ENCODE measurements at regions not wholly inside any gene's neighbourhood (a gene's known extent, or its start where the extent isn't known, plus 50 kb on each side); places are given as distances from the start of the nearest gene placed in this dataset.

DNA sequence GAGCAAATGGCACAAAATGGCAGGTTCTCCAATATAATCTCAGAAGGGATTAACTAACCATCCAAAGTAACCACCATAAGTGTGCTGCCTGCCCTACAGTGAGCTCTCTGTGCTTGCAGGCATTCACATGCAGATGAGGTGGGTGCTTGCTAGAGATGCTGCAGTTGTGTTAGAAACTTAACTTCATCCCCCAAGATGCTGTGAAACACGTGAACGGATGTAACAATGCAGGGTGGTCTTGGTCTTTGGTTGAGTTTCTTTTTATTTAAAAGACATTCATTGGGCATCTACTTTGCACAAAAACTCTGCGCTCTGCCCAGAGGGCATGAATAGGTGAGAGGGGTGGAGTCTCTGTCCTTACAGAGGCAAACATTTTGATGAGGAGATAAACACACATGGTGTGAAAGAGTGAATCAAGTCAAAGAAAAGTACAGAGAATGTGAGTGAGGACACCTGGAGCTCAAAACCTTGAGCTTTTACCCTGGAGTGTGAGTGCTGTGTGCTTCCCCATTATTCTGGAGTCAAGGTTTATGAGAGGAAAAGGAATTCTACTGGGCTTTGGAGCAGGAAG lies 143.9 kb upstream of the DAP start:
- Mint-ChIP-seq H3K4me1 (peaks cover 37 to 42% of the 10 kb centered on the region in 2 experiments), H3K27ac (peak overlapping the region in 2 of 3 experiments; percentile 29 to 50; a peak in 3 of 7 replicates), H3K9me3 (no peaks in the 10 kb centered on the region), H3K4me3 (peak overlapping the region; percentile 1 to 2; a peak in 3 of 5 replicates), H3K36me3 (ENCODE audit: insufficient read depth in 1 of 3, low read depth in 3 of 3) (no peaks in the 10 kb centered on the region), H3K27me3 (ENCODE audit: low read depth) (peaks cover 9% of the 10 kb centered on the region)
- Histone ChIP-seq H2AFZ (ENCODE audit: low read length) (peak overlapping the region; percentile 75), H2AK5ac (ENCODE audit: insufficient read length, low read length) (no peak overlapping the region), H3K9ac (ENCODE audit: extremely low read depth, insufficient read length, low read length) (no peak overlapping the region), H3K4me2 (ENCODE audit: insufficient read depth, insufficient read length, low read length) (no peak overlapping the region), H2BK15ac (ENCODE audit: low read depth, low read length) (no peak overlapping the region), H3K23ac (ENCODE audit: insufficient read length, low read depth, low read length) (no peak overlapping the region), H3K79me2 (ENCODE audit: insufficient read depth, low read length) (no peaks in the 10 kb centered on the region), H3K9me3 (ENCODE audit: control insufficient read depth, low read depth, low read length) (no peaks in the 10 kb centered on the region), H3K27me3 (ENCODE audit: insufficient read depth, low read length) (no peaks in the 10 kb centered on the region), H4K20me1 (ENCODE audit: control insufficient read depth, insufficient read depth, insufficient read length) (no peaks in the 10 kb centered on the region), H2BK20ac (ENCODE audit: low read depth, low read length, poor library complexity, severe bottlenecking) (no peak overlapping the region), H3K23me2 (ENCODE audit: insufficient read length, low read depth, low read length, poor library complexity, severe bottlenecking) (no peaks in the 10 kb centered on the region), H3T11ph (ENCODE audit: low read length) (no peak overlapping the region), H3K18ac (ENCODE audit: insufficient read length, low read depth, low read length) (no peak overlapping the region), H4K8ac (replicated peaks; ENCODE audit: insufficient read length, low read depth, low read length) (no peak overlapping the region), H4K91ac (ENCODE audit: insufficient read length, low read depth, low read length) (no peak overlapping the region), H2BK5ac (ENCODE audit: insufficient read length, low read length) (no peak overlapping the region), H3K4me1 (ENCODE audit: insufficient read depth, low read length) (peaks cover 8% of the 10 kb centered on the region; the same call in 1 of the 2 replicates), H3K79me1 (ENCODE audit: insufficient read depth, low read depth, low read length, poor library complexity, severe bottlenecking) (no peaks in the 10 kb centered on the region), H4K5ac (ENCODE audit: insufficient read length, low read depth, low read length) (no peak overlapping the region), H2BK12ac (ENCODE audit: insufficient read length, low read depth, low read length) (no peak overlapping the region), H2BK120ac (ENCODE audit: low read depth, low read length, poor library complexity, severe bottlenecking) (no peak overlapping the region), H3K56ac (ENCODE audit: insufficient read length, low read depth, low read length) (no peak overlapping the region), H3K27ac (ENCODE audit: insufficient read length, low read depth, low read length) (no peak overlapping the region), H3K14ac (ENCODE audit: insufficient read depth, low read length) (no peak overlapping the region), H3K4ac (ENCODE audit: low read depth, low read length) (no peak overlapping the region)
- WGBS (ENCODE audit: extremely low coverage, insufficient read length, low lambda C conversion rate) = no CpG with 5 or more reads among the region's 3 CpGs
- TF ChIP-seq, protein P1, sequence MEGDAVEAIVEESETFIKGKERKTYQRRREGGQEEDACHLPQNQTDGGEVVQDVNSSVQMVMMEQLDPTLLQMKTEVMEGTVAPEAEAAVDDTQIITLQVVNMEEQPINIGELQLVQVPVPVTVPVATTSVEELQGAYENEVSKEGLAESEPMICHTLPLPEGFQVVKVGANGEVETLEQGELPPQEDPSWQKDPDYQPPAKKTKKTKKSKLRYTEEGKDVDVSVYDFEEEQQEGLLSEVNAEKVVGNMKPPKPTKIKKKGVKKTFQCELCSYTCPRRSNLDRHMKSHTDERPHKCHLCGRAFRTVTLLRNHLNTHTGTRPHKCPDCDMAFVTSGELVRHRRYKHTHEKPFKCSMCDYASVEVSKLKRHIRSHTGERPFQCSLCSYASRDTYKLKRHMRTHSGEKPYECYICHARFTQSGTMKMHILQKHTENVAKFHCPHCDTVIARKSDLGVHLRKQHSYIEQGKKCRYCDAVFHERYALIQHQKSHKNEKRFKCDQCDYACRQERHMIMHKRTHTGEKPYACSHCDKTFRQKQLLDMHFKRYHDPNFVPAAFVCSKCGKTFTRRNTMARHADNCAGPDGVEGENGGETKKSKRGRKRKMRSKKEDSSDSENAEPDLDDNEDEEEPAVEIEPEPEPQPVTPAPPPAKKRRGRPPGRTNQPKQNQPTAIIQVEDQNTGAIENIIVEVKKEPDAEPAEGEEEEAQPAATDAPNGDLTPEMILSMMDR (conservative IDR thresholded peaks at IDR 0.05) = no peak
- DNase-seq = peak; percentile 48
